T-cell (primary cell): ENCODE measurements at regions not wholly inside any gene's neighbourhood (a gene's known extent, or its start where the extent isn't known, plus 50 kb on each side); places are given as distances from the start of the nearest gene placed in this dataset.

ENCODE experiments used
- ATAC-seq, 4 experiments: fragments of 200-7000 bp in 3 of 4; fragments of 150-1000 bp in 1 of 4; cut with Tn5 transposase; replicated peaks in 1 of 4; 1 replicate in 3 of 4; 2 replicates in 1 of 4; pipeline ENCODE4 v1.10.0; 2021; ENCODE audit warnings: moderate library complexity in 3 of 4, mild to moderate bottlenecking in 2 of 4, moderate number of reproducible peaks in 1 of 4
- CTCF ChIA-PET, 2 donors: fragments of 300-600 bp; sonication (Branson Sonifier 250); formaldehyde crosslinking; loops; one replicate each; lab custom pipeline; 2022; ENCODE audit warnings: antibody characterized with exemption in 2 of 2; lab: Charles Lee
- POLR2A ChIA-PET, 2 donors: fragments of 300-600 bp; sonication (Branson Sonifier 250); formaldehyde crosslinking; loops; one replicate each; lab custom pipeline; 2022; ENCODE audit warnings: antibody characterized with exemption in 2 of 2; lab: Charles Lee
- DNase-seq, 35 experiments: peaks; one replicate each; pipeline versions ENCODE4 v3.0.0 to v3.0.0-alpha.2; 2013 to 2023
- H3K27ac ChIP-seq: one replicate; pipeline ENCODE4 v1.5.1; 2013; ENCODE audit warnings: low read length
- H3K27me3 ChIP-seq, 2 experiments: replicated peaks in 1 of 2; 1 replicate in 1 of 2; 2 replicates in 1 of 2; pipeline versions ENCODE4 v1.6.1 to v1.7.0; 2013; ENCODE audit warnings: low read length in 1 of 2, mixed read lengths in 1 of 2; ENCODE audit not compliant: control insufficient read depth in 2 of 2, insufficient read depth in 2 of 2; ENCODE audit errors: extremely low read depth in 1 of 2
- H3K36me3 ChIP-seq, 2 donors: 1 replicate in 1 of 2; 2 replicates in 1 of 2; pipeline versions ENCODE4 v1.6.1 to v1.7.0; 2013; ENCODE audit warnings: low read length in 1 of 2; ENCODE audit not compliant: control insufficient read depth in 2 of 2, insufficient read depth in 1 of 2; ENCODE audit errors: extremely low read depth in 1 of 2
- H3K4me1 ChIP-seq, 2 experiments: 1 replicate in 1 of 2; 2 replicates in 1 of 2; pipeline versions ENCODE4 v1.6.1 to v1.7.0; 2013; ENCODE audit warnings: low read length in 2 of 2, mixed read lengths in 1 of 2; ENCODE audit not compliant: insufficient read depth in 2 of 2, control insufficient read depth in 1 of 2; ENCODE audit errors: extremely low read depth in 1 of 2
- H3K4me3 ChIP-seq, 2 donors: 1 replicate in 1 of 2; 2 replicates in 1 of 2; pipeline versions ENCODE4 v1.5.1 to v1.7.0; 2013; ENCODE audit warnings: mild to moderate bottlenecking in 2 of 2, low read length in 1 of 2, moderate library complexity in 1 of 2; ENCODE audit not compliant: control insufficient read depth in 1 of 2; ENCODE audit errors: extremely low read depth in 1 of 2
- H3K9me3 ChIP-seq: 2 replicates; pipeline ENCODE4 v1.7.0; 2013
- H3K27ac Mint-ChIP-seq, 2 donors: one replicate each; pipeline ENCODE4 v1.8.0; 2020 to 2021; ENCODE audit warnings: mild to moderate bottlenecking in 2 of 2, mixed read lengths in 2 of 2
- H3K27me3 Mint-ChIP-seq, 2 donors: one replicate each; pipeline ENCODE4 v1.8.0; 2021 to 2022; ENCODE audit warnings: mixed read lengths in 2 of 2
- H3K36me3 Mint-ChIP-seq: one replicate; pipeline ENCODE4 v1.8.0; 2021; ENCODE audit warnings: mixed read lengths
- H3K4me1 Mint-ChIP-seq, 3 donors: one replicate each; pipeline ENCODE4 v1.8.0; 2020 to 2022; ENCODE audit warnings: mixed read lengths in 3 of 3, mild to moderate bottlenecking in 1 of 3
- H3K4me3 Mint-ChIP-seq, 3 donors: one replicate each; pipeline ENCODE4 v1.8.0; 2020 to 2022; ENCODE audit warnings: mild to moderate bottlenecking in 3 of 3, mixed read lengths in 3 of 3, moderate library complexity in 3 of 3
- H3K9me3 Mint-ChIP-seq, 3 donors: one replicate each; pipeline ENCODE4 v1.8.0; 2020 to 2022; ENCODE audit warnings: mixed read lengths in 3 of 3
- WGBS: methylation state at CpG from one replicate; pipeline ENCODE4 v1.1.5; 2013; ENCODE audit warnings: missing lambda C conversion rate; ENCODE audit not compliant: insufficient coverage; 5-methylcytosine and 5-hydroxymethylcytosine counted together

DNA sequence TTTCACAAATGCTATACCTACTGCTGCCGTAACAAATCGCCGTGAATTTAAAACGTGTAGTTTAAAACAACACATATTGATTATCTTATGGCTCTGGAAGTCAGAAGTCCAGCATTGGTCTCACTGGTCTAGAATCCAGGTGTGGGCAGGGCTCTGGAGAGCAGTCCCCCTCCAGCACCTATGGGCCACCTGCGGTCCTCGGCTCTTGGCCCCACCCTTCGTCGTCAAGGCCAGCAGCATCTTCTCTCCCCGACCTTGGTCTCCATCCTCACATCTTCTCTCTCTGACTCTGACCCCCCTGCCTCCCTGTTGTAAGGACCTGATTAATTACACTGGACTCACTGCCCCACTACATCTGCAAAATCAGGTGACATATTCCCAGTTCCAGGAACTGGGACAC is 106.4 kb upstream of the COL5A1 start:
- Mint-ChIP-seq H3K27me3 (peaks cover 3 to 8% of the 10 kb centered on the region in 2 donors), H3K4me3 (no peak overlapping the region), H3K4me1 (no peaks in the 10 kb centered on the region), H3K27ac (no peak overlapping the region), H3K36me3 (no peaks in the 10 kb centered on the region), H3K9me3 (peaks cover 0 to 9% (median 7%) of the 10 kb centered on the region in 3 donors)
- H3K27ac ChIP-seq: no peak overlapping the region
- peaks cover 0 to 21% of the 10 kb centered on the region in 2 experiments for H3K27me3 ChIP-seq
- no peak overlapping the region for H3K4me3 ChIP-seq
- 92% methylated on average over 6 of the region's 9 CpGs for WGBS
- no peaks in the 10 kb centered on the region for H3K4me1 ChIP-seq
- ATAC-seq (no peak), DNase-seq (no peak)
- no peaks in the 10 kb centered on the region for H3K36me3 ChIP-seq
- ChIA-PET POLR2A (no interaction called here), CTCF (no interaction called here)
- no peaks in the 10 kb centered on the region for H3K9me3 ChIP-seq

DNA sequence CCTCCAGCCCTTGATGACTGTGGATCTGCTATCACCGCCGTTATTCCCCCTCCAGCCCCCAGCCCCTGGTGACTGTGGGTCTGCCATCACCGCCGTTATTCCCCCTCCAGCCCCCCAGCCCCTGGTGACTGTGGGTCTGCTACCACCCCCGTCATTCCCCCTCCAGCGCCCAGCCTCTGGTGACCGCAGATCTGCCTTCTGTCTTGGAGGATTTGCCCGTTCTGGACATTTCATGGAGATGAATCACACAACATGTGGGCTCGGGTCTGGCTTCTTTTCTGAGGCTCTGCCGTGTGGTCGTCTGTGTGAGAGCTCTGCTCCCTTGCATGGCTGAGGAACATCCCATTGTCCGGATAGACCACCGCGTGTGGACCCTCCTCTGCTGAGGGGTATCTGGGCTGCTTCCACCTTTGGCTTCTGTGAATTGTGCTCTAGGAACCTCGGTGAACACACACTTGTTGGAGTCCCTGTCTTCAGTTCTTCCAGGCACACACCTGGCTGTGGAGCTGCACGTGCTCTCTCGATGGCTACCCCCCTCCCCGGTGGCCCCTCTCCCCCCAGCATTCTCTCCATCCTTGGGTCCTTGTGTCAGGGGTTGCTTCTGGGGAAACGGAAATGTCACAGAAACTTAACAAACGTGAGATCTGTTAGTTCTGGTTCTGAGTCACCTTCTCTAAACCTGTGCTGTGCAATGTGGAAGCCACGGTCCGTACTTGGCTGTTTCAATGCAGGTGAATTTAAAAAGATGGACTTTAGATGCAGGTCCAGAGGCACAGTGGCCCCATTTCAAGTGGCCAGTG is 105.3 kb upstream of the COL5A1 start:
- H3K36me3 ChIP-seq: no peaks in the 10 kb centered on the region
- DNase-seq (no peak), ATAC-seq (no peak)
- no peak overlapping the region for H3K4me3 ChIP-seq
- Mint-ChIP-seq H3K27me3 (peaks cover 3 to 8% of the 10 kb centered on the region in 2 donors), H3K27ac (no peak overlapping the region), H3K9me3 (no peaks in the 10 kb centered on the region), H3K36me3 (no peaks in the 10 kb centered on the region), H3K4me1 (no peaks in the 10 kb centered on the region), H3K4me3 (no peak overlapping the region)
- H3K27ac ChIP-seq: no peak overlapping the region
- 86% methylated on average over 13 of the region's 22 CpGs for WGBS
- peaks cover 0 to 28% of the 10 kb centered on the region in 2 experiments for H3K27me3 ChIP-seq
- H3K9me3 ChIP-seq: no peaks in the 10 kb centered on the region
- H3K4me1 ChIP-seq: no peaks in the 10 kb centered on the region
- ChIA-PET POLR2A (no interaction called here), CTCF (no interaction called here)

DNA sequence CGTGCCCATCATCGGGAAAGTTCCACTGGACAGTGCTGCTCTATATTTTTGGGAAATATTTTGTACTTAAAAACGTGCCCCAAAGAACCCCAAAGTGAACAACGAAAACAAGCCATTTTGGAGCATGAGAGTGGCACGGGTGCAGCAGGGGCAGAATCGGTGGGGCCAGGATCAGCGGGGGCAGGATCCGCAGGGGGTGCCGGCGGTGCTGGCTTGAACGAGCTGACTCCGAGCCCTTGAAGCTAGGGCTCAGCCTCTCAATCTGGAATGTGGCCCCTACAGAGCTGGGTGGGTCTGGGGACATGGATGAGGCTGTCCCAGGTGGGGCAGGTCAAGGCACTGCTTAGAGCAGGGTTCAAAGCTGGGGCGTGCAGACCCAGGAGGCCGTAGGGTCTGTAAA is 104.7 kb upstream of the COL5A1 start:
- no peak for ATAC-seq
- WGBS: 83% methylated on average over 10 of the region's 14 CpGs
- Histone ChIP-seq H3K4me1 (no peaks in the 10 kb centered on the region), H3K4me3 (no peak overlapping the region), H3K9me3 (no peaks in the 10 kb centered on the region), H3K27ac (no peak overlapping the region), H3K27me3 (peaks cover 0 to 28% of the 10 kb centered on the region in 2 experiments), H3K36me3 (no peaks in the 10 kb centered on the region)
- Mint-ChIP-seq H3K36me3 (no peaks in the 10 kb centered on the region), H3K27me3 (peaks cover 3 to 8% of the 10 kb centered on the region in 2 donors), H3K27ac (no peak overlapping the region), H3K4me1 (no peaks in the 10 kb centered on the region), H3K4me3 (no peak overlapping the region), H3K9me3 (no peaks in the 10 kb centered on the region)
- CTCF ChIA-PET: no interaction called here
- no peak for DNase-seq
- POLR2A ChIA-PET: no interaction called here

DNA sequence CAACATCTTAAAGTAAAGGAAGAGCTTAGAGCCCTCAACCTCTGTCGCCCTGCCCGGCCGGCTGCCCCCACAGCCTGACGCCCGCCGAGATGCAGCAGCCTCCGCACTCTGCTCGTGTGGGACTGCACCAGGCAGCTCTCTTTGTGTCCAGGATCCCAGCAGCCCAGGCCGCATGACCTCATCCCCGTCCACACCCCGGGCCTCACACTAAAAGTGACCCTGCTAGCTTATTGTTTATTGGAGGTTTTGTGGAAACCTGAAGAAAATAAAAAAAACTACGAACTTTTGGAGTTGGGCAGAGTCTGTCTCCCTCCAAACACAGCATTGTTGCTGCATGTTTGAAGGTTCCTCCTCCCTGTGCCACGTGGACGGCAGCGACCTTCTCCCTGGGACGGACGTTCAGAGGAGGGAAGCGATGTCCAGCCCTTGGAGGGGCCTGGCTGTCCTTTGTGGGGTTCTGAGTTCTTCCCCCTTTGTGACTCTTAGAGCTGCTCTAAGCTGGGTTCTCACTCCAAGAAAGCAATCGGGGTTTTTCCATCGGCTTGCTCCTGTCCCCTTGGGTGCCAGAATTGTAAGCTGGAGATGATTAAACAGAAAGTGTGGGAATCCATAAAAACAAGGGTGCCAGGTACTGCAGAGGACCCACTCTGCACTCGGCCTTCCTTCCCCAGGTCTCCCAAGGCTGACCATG is 103.5 kb upstream of the COL5A1 start:
- no peak overlapping the region for H3K4me3 Mint-ChIP-seq
- no peaks in the 10 kb centered on the region for H3K4me1 Mint-ChIP-seq
- Histone ChIP-seq H3K27ac (no peak overlapping the region), H3K4me1 (no peaks in the 10 kb centered on the region), H3K4me3 (no peak overlapping the region), H3K27me3 (peaks cover 0 to 28% of the 10 kb centered on the region in 2 experiments), H3K9me3 (no peaks in the 10 kb centered on the region), H3K36me3 (no peaks in the 10 kb centered on the region)
- H3K27ac Mint-ChIP-seq: no peak overlapping the region
- POLR2A ChIA-PET: no interaction called here
- H3K27me3 Mint-ChIP-seq: peaks cover 3 to 8% of the 10 kb centered on the region in 2 donors
- no peaks in the 10 kb centered on the region for H3K9me3 Mint-ChIP-seq
- CTCF ChIA-PET: no interaction called here
- H3K36me3 Mint-ChIP-seq: no peaks in the 10 kb centered on the region
- 80% methylated on average over 17 of the region's 21 CpGs for WGBS
- ATAC-seq: no peak
- DNase-seq: no peak

DNA sequence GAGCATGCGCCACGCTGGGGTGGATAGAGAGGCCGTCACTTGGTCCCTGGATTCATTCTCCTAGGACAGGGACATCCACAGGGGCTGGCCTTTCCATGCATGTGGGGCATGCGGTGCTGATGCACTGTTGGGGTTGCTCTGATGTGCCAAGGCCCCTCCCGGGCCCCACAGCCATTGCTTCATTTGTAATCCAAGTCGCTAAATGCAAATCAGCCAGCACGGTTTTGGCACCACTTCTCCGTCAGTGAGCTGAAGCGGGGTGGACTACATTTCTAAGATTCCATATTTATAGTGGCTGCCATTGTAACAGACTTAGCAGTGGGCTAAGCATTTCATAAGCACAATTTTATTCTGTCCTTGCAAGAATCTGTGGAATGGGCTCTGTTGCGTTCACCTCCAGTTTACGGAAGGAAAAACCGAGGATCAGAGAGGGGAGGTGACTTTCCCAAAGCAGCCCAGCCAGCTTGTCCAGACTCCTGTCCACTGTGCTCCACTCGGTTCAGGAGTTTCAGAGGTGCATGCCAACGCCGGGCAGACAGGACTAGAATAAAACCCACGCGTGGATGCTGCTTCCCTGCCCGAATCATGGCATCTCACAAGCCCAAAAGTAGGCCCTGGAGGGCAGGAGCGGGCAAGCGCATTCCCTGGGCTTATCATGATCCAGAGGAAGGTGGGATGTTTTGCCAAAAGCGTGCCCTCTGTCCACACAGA is 102.6 kb upstream of the COL5A1 start:
- Mint-ChIP-seq H3K36me3 (no peaks in the 10 kb centered on the region), H3K9me3 (no peaks in the 10 kb centered on the region), H3K27ac (no peak overlapping the region), H3K4me1 (no peaks in the 10 kb centered on the region), H3K4me3 (no peak overlapping the region), H3K27me3 (peaks cover 3 to 8% of the 10 kb centered on the region in 2 donors)
- no peaks in the 10 kb centered on the region for H3K4me1 ChIP-seq
- ATAC-seq (no peak), DNase-seq (no peak)
- WGBS: 83% methylated on average over 19 of the region's 21 CpGs
- peaks cover 0 to 24% of the 10 kb centered on the region in 2 experiments for H3K27me3 ChIP-seq
- POLR2A ChIA-PET: no interaction called here
- H3K4me3 ChIP-seq: no peak overlapping the region
- no peaks in the 10 kb centered on the region for H3K36me3 ChIP-seq
- CTCF ChIA-PET: no interaction called here
- no peak overlapping the region for H3K27ac ChIP-seq
- no peaks in the 10 kb centered on the region for H3K9me3 ChIP-seq

DNA sequence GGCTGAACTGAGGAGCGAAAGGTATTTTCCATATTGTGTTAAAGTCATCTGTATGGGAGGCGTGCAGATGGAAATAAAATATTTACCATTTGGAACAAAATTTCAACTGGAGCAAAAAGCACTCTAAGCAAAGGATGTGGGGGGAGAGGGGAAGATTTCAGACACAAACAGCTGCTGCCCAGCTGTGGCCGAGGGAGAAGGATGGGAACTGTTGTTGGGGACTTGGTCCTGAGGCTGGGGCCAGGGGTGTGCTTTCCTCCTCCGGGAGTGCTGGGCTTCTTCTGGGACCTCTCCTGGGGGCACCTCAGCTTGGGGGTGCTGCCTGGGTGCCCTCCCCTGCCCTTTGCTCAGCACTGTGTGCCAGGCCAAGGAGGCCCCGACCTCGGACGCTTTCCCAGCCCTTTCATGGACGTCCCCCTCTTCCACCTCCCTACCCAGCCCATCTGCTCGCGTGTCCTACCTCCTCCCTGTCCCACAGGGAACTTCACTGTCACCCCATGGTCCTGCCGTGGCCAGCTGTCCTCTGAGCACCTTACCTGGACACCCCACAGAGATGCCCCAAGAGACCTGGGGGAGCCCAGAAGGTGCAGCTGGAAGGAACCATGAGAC is 101.9 kb upstream of the COL5A1 start:
- H3K4me3 ChIP-seq: no peak overlapping the region
- H3K9me3 ChIP-seq: no peaks in the 10 kb centered on the region
- peaks cover 0 to 24% of the 10 kb centered on the region in 2 experiments for H3K27me3 ChIP-seq
- H3K27me3 Mint-ChIP-seq: peaks cover 1 to 8% of the 10 kb centered on the region in 2 donors
- ATAC-seq: no peak
- no peaks in the 10 kb centered on the region for H3K4me1 Mint-ChIP-seq
- no peak overlapping the region for H3K4me3 Mint-ChIP-seq
- no peak overlapping the region for H3K27ac Mint-ChIP-seq
- 55% methylated on average over 8 of the region's 11 CpGs for WGBS
- no peaks in the 10 kb centered on the region for H3K9me3 Mint-ChIP-seq
- H3K4me1 ChIP-seq: no peaks in the 10 kb centered on the region
- no peak for DNase-seq
- CTCF ChIA-PET: no interaction called here
- no peaks in the 10 kb centered on the region for H3K36me3 ChIP-seq
- no peaks in the 10 kb centered on the region for H3K36me3 Mint-ChIP-seq
- H3K27ac ChIP-seq: no peak overlapping the region
- POLR2A ChIA-PET: no interaction called here
